Suprapubic skin (tissue), 3 donors: ENCODE measurements at regions not wholly inside any gene's neighbourhood (a gene's known extent, or its start where the extent isn't known, plus 50 kb on each side); places are given as distances from the start of the nearest gene placed in this dataset.

Experiments
- CTCF ChIP-seq, 2 donors: fragments of 200-600 bp in 1 of 2; fragments of 450-650 bp in 1 of 2; sonication (generic) in 1 of 2; IDR thresholded peaks; one replicate each; pipeline ENCODE4 v1.5.1; 2016 to 2019; ENCODE audit warnings: antibody characterized with exemption in 2 of 2, mild to moderate bottlenecking in 1 of 2, moderate library complexity in 1 of 2
- EP300 ChIP-seq: sonication (generic); formaldehyde crosslinking; IDR thresholded peaks from one replicate; pipeline ENCODE4 v1.6.1; 2017; ENCODE audit warnings: antibody characterized with exemption
- POLR2A ChIP-seq, 2 donors: fragments of 450-650 bp; IDR thresholded peaks; one replicate each; pipeline ENCODE4 v1.6.1; 2017; ENCODE audit warnings: antibody characterized with exemption in 2 of 2, mild to moderate bottlenecking in 2 of 2, moderate library complexity in 2 of 2

- TF ChIP-seq CTCF (IDR thresholded peaks at IDR 0.05) (no peak), POLR2A (IDR thresholded peaks at IDR 0.05) (no peak), EP300 (no peak)
Measured at GRCh38 chr6:8749465-8749864, 314.1 kb upstream of the SLC35B3 start.
